ENCODE measurements at regions not wholly inside any gene's neighbourhood (a gene's known extent, or its start where the extent isn't known, plus 50 kb on each side); places are given as distances from the start of the nearest gene placed in this dataset.

DNA sequence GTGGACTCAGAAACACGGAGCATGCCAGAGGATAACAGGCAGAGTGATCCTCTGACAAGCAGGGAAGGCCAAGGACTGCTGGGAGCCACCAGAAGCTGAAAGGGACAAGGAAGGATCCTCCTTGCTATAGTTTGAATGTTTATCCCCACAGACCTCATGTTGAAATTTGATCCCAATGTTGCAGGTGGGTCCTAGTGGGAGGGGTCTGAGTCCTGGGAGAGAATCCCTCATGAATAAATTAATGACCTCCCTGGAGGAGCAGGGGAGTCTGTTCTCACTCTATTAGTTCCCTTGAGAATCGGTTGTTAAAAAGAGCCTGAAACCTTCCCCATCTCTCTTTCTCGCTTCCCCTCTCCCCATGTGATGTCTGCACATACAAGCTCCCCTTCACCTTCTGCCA, 124.4 kb downstream of the FBXO15 start:
- DNase-seq (no peak), ATAC-seq (no peak)
- intact Hi-C loops (cut with DNase I, micrococcal nuclease), result no loop called here

DNA sequence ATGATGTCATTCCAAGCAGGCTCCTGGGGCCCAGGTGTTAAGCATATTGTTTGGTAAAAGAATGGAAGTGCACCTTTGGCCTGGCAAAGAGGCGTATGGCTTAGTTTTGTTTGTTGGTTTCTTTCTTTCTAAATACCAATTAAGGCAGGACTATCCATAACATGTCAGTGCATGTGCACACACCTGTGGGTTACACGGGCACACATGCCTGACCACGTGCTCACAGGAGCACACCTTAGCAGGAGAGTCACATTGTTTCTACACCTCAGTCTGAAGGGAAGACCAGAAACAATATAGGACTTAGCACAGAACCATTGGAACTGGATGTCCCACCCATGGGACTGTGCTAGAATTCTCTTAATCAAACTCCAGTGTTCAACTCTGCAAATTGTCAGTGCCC, 127.8 kb downstream of the FBXO15 start:
- intact Hi-C loops (cut with DNase I, micrococcal nuclease), result no loop called here

GRCh38 chr18:74013955-74014354, 133.7 kb downstream of the FBXO15 start:
- ATAC-seq (no peak), DNase-seq (no peak)

More for the DNA sequence above, 127.8 kb downstream of the FBXO15 start:
- no peak for DNase-seq
- no peak for ATAC-seq

GRCh38 chr18:74012954-74013630, 134.5 kb downstream of the FBXO15 start:
- intact Hi-C loops (cut with DNase I, micrococcal nuclease), result no loop called here
- no peak for DNase-seq
- no peak for ATAC-seq

More at GRCh38 chr18:74013955-74014354, 133.7 kb downstream of the FBXO15 start:
- intact Hi-C loops (cut with DNase I, micrococcal nuclease), result no loop called here

- no peak for ATAC-seq
- intact Hi-C loops (cut with DNase I, micrococcal nuclease), result no loop called here
- no peak for DNase-seq
Observed at GRCh38 chr18:74006143-74006542, 141.5 kb downstream of the FBXO15 start.

DNA sequence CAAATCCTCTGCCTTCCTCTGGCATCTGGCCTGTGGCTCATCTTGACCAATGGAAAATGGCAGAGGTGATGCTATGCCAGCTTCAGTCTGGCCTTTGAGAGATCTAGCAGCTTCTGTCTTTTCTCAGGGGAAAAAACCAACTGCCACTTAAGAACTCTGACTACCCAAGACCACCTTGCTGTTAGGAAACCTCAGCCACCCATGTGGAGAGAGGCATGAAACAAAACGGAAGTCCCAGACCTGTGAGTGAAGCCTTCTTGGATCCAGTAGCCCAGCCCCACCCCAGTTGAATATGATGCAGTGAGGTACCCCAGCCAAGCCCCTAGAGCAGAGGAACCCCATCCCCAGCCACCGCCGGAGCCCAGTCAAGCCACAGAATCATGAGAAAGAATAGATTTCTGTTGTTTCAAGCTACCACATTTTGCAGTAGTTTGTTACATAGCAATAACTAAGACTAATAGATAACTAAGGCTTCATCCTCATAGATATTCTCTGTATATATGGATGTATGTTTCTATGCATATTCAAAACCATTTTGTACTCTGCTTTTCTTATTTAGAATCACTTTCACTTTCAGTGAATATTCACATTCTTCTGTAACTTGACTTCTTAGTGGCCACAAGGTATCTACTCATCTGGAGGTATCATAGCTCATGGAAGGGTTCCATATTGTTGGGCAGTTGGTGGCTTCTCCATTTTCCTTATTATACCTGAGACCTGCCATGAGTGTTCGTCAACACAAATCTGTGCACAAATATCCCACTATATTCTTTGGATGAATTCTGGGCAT, 142.1 kb downstream of the FBXO15 start:
- DNase-seq, result no peak
- intact Hi-C loops (cut with DNase I, micrococcal nuclease), result no loop called here
- ATAC-seq, result no peak

DNA sequence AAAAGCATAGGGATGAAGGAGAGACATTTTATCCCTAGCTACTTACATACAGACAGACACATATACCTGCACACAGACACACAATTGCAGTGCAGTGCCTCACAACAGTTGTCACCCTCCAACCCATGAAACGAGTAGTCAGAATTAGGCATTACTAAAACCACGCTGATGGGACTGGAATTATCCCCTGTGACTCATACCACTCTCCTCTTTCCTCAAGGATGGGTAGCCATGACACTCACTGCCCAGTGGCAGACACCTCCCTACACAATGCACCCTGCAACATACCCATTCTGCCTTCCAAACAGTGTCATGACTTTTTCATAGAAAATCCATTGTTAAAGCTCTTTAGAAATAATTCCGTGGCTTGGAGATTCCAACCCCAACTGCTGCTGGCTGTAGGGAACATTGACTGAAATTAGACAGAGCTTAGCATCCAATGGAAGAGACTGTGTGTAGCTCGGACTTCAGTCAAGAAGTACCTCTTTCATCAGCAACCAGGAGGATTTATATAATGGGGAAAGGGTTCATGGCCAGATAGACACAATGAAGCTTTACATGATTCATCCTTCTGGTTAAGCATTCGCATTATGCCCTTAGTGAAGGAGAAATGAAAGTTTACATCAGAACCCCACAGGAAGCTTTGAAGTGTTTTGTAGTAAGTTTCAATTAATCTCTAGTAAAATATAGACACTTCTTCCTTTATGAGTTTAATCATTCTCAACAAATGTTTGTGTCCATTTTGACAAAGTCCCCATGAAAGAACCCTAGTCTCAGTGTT, 155.2 kb downstream of the FBXO15 start:
- intact Hi-C loops (cut with DNase I, micrococcal nuclease), result no loop called here
- DNase-seq, result no peak
- no peak for ATAC-seq

DNA sequence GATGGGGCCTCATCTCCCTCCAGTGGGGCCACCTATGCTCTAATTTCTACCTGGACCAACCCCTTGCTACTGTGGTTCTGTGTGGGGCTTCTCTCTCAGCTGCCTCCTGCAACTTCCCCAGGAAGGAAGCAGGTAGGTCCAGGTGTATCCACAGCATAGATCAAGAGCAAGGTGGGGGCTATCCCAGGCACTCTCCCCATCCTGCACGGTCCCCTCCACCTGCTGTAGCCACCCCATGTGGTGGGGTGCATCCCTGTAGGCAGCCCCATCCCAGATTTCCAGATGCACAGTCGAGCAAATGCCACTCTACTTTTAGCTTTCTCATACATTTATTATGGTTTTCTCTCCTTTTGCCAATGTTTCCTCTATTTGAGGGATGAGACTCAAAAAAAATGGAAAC, 156.1 kb downstream of the FBXO15 start:
- ATAC-seq (no peak), DNase-seq (no peak)
- intact Hi-C loops (cut with DNase I, micrococcal nuclease), result no loop called here

DNA sequence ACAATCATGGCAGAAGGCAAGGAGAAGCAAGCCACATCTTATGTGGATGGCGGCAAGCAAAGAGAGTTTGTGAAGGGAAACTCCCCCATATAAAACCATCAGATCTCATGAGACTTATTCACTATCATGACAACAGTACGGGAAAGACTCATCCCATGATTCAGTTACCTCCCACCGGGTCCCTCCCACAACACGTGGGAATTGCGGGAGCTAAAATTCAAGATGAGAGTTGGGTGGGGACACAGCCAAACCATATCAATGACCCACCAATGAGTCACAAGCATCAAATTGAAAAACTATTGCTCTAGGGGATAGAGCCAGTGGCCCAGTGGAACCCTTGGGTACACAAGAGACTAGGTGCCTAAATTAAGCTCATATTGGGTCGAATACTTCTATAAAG, 157.4 kb downstream of the FBXO15 start:
- DNase-seq, result no peak
- intact Hi-C loops (cut with DNase I, micrococcal nuclease), result no loop called here
- no peak for ATAC-seq

- intact Hi-C loops (cut with DNase I, micrococcal nuclease), result no loop called here
- ATAC-seq (no peak), DNase-seq (no peak)
Observed at GRCh38 chr18:73987247-73987980, 160.2 kb downstream of the FBXO15 start.

GRCh38 chr18:73986711-73987110, 160.9 kb downstream of the FBXO15 start:
- ATAC-seq (no peak), DNase-seq (no peak)
- intact Hi-C loops (cut with DNase I, micrococcal nuclease), result no loop called here

DNA sequence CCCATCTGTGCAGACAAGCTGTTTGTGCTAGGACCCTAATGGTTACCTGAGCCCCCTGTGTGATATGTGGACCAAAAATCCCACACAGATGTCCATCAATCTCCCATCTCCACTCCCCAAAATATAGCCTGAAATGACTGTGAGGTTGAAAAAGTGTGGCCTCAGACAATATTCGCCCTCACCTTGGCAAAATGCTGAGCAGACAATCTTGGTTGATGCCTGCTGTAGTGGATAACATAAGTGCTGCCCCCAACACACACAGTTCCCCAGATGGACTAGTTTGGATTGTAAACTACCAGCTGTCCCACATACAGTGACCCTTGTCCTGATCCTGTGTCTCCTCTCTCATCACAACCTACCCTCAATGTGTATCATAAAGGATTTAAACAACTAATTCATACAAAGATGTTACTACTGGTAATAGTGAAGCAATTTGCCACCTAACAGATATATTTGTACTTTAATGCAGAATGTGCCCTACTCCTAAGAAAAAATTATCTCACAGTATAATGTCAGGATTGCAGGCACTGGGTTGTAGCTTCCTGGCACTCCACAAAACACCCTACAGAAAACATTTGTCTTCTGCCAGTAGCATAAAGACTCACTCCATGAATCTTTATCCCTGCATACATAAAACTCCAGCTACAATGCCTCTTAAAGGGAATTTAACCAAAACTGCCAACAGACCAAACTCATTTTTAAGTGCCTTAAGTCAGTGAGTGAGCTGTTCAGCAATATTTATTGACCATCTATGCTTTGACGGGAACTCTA, 161.6 kb downstream of the FBXO15 start:
- intact Hi-C loops (cut with DNase I, micrococcal nuclease), result no loop called here
- ATAC-seq (no peak), DNase-seq (no peak)

DNA sequence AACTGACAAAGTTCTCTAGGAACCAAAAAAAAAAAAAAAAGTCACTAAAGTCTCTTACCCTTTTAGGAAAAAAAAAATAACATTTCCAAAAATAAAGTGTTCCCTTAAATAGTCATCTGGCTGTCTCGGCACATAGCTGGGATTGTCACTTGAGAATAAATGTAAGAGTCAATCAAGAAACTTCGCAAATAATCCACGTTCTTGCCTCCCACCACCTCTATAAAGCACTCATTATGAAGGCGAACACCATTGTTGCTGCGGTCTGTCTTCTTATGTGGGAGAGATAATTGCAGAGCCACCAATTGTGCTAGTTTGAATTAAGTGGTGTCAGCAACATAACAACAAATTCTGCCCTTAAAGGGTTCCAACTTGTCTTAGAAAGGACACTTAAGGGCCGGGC, 163.7 kb downstream of the FBXO15 start:
- ATAC-seq (no peak), DNase-seq (no peak)
- intact Hi-C loops (cut with DNase I, micrococcal nuclease), result no loop called here

- ATAC-seq (no peak), DNase-seq (no peak)
- intact Hi-C loops (cut with DNase I, micrococcal nuclease), result no loop called here
Observed at GRCh38 chr18:73983496-73983895, 164.1 kb downstream of the FBXO15 start.

DNA sequence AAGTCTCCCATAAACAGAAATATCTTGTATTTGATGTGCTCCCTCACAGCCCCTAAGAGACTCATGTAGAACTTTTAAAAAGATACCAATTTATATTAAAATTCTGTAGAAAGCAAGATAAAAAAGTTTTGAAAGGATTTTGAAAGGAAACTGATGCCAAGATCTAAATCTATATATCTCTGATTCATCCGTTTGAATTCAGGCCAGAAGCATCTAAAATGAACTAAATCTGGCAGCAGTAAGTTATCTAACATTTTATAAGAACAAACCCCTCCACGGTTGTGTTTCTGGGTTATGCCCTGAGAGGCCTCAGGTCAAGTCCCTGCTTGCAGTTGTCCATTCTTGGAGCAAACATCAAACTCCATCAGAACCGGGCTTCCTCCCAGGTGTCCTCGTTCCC, 165.8 kb downstream of the FBXO15 start:
- DNase-seq (no peak), ATAC-seq (no peak)
- intact Hi-C loops (cut with DNase I, micrococcal nuclease), result no loop called here

- intact Hi-C loops (cut with DNase I, micrococcal nuclease), result no loop called here
- no peak for DNase-seq
- no peak for ATAC-seq
Observed at GRCh38 chr18:73980289-73980979, 167.2 kb downstream of the FBXO15 start.

- intact Hi-C loops (cut with DNase I, micrococcal nuclease), result no loop called here
- no peak for ATAC-seq
- no peak for DNase-seq
Observed at GRCh38 chr18:73979742-73980141, 167.9 kb downstream of the FBXO15 start.

GRCh38 chr18:73976433-73976832, 171.2 kb downstream of the FBXO15 start:
- no peak for DNase-seq
- intact Hi-C loops (cut with DNase I, micrococcal nuclease), result no loop called here
- no peak for ATAC-seq
